ENCODE measurements at regions not wholly inside any gene's neighbourhood (a gene's known extent, or its start where the extent isn't known, plus 50 kb on each side); places are given as distances from the start of the nearest gene placed in this dataset.

DNA sequence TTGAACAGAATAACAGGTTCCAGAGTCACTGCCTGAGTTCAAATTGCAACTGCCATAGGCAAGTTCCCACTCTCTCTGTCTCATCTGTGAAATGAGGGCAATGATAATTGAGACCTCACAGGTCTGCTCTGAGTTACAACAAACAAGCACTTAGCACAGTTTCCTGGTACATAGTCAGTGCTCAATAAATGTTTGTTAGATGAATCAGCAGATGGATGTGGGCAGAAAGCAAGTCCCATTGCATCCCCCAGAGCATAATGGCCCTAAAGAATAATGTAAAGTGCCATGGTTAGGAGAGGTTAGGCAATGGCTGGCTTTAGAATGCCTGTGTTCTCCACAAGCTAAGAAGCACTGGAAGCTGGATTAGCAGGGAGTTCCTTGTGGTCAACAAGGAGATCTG, 136.5 kb upstream of the LARP1 start:
- TF ChIP-seq POLR2AphosphoS5 (IDR thresholded peaks at IDR 0.05; ENCODE audit: insufficient read depth, low read depth, low read length) (no peak), POLR2A (IDR thresholded peaks at IDR 0.05; ENCODE audit: low read depth, low read length) (no peak), FOS (IDR thresholded peaks at IDR 0.05; ENCODE audit: borderline replicate concordance, insufficient read depth, low read length) (no peak), GATA2 (IDR thresholded peaks at IDR 0.05; ENCODE audit: insufficient read depth, insufficient read length, low read depth, low read length) (no peak), JUN (IDR thresholded peaks at IDR 0.05; ENCODE audit: borderline replicate concordance, insufficient read depth, insufficient read length, low read depth) (no peak), MYC (IDR thresholded peaks at IDR 0.05; ENCODE audit: low read depth, low read length) (no peak), EZH2 (IDR thresholded peaks at IDR 0.05; ENCODE audit: borderline replicate concordance, low read depth, low read length, severe bottlenecking) (no peak)
- TF ChIP-seq, protein P1, sequence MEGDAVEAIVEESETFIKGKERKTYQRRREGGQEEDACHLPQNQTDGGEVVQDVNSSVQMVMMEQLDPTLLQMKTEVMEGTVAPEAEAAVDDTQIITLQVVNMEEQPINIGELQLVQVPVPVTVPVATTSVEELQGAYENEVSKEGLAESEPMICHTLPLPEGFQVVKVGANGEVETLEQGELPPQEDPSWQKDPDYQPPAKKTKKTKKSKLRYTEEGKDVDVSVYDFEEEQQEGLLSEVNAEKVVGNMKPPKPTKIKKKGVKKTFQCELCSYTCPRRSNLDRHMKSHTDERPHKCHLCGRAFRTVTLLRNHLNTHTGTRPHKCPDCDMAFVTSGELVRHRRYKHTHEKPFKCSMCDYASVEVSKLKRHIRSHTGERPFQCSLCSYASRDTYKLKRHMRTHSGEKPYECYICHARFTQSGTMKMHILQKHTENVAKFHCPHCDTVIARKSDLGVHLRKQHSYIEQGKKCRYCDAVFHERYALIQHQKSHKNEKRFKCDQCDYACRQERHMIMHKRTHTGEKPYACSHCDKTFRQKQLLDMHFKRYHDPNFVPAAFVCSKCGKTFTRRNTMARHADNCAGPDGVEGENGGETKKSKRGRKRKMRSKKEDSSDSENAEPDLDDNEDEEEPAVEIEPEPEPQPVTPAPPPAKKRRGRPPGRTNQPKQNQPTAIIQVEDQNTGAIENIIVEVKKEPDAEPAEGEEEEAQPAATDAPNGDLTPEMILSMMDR (IDR thresholded peaks at IDR 0.05; ENCODE audit: extremely low read depth in 1 of 2, insufficient read depth in 1 of 2, low read depth in 1 of 2, low read length in 2 of 2): no peak
- TF ChIP-seq, protein P2, sequence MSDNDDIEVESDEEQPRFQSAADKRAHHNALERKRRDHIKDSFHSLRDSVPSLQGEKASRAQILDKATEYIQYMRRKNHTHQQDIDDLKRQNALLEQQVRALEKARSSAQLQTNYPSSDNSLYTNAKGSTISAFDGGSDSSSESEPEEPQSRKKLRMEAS (IDR thresholded peaks at IDR 0.05; ENCODE audit: insufficient read depth, insufficient read length): no peak
- Histone ChIP-seq H3K9ac (replicated peaks; ENCODE audit: extremely low read depth, insufficient read depth, low read length) (no peak overlapping the region), H4K20me1 (replicated peaks; ENCODE audit: control insufficient read depth, extremely low read depth, insufficient read depth, low read length) (no peaks in the 10 kb centered on the region), H3K27me3 (ENCODE audit: control insufficient read depth in 2 of 2, insufficient read depth in 2 of 2, low read length in 2 of 2) (peaks cover 0 to 13% of the 10 kb centered on the region in 2 experiments), H3K9me3 (replicated peaks; ENCODE audit: control insufficient read depth, insufficient read depth, low read length) (no peaks in the 10 kb centered on the region), H2AFZ (ENCODE audit: low read depth, low read length) (no peak overlapping the region), H3K4me1 (ENCODE audit: control insufficient read depth, extremely low read depth, insufficient read depth, low read length) (no peaks in the 10 kb centered on the region), H3K9me1 (replicated peaks; ENCODE audit: control insufficient read depth, extremely low read depth, insufficient read depth, low read length) (no peaks in the 10 kb centered on the region), H3K36me3 (ENCODE audit: control insufficient read depth in 2 of 2, extremely low read depth in 1 of 2, insufficient read depth in 2 of 2, low read length in 2 of 2) (no peaks in the 10 kb centered on the region), H3K79me2 (ENCODE audit: control insufficient read depth, insufficient read depth, low read length) (no peaks in the 10 kb centered on the region), H3K4me3 (replicated peaks in 1 of 3; ENCODE audit: insufficient read depth in 1 of 3, low read depth in 1 of 3, low read length in 3 of 3) (no peak overlapping the region), H3K4me2 (ENCODE audit: insufficient read depth, low read length) (no peak overlapping the region), H3K27ac (ENCODE audit: insufficient read depth, low read depth, low read length) (no peak overlapping the region)
- POLR2A ChIA-PET: no interaction called here
- DNase-seq (ENCODE audit: low read depth, low spot score) (no peak), FAIRE-seq (no peak)
- BruUV-seq (replicated peaks): no TSS peak
- intact Hi-C loops (cut with micrococcal nuclease): no loop called here
- CTCF ChIA-PET: interaction anchor here (1.1 to 1.4 kb wide), 2 partner anchors 12 to 21 kb away, joined by 3 read pairs; no protein-coding TSS in a partner anchor
- dilution Hi-C loops (cut with MboI; ENCODE audit: extremely low pct_ligation_motif_present, low sequenced_read_pairs): no loop called here

Data from endothelial cell of umbilical vein (primary cell).